Ascending aorta (tissue), 2 donors: ENCODE measurements at regions not wholly inside any gene's neighbourhood (a gene's known extent, or its start where the extent isn't known, plus 50 kb on each side); places are given as distances from the start of the nearest gene placed in this dataset.

ENCODE experiments used
- DNase-seq, 2 donors: peaks; one replicate each; pipeline ENCODE4 v3.0.0-alpha.2; 2019; ENCODE audit warnings: low spot score in 2 of 2
- H3K27ac ChIP-seq, 2 donors: fragments of 200-600 bp; sonication (generic); one replicate each; pipeline ENCODE4 v1.5.1; 2016 to 2017; ENCODE audit warnings: mild to moderate bottlenecking in 1 of 2
- H3K27me3 ChIP-seq: fragments of 200-600 bp; sonication (generic); one replicate; pipeline ENCODE4 v1.5.1; 2017
- H3K36me3 ChIP-seq, 2 donors: fragments of 200-600 bp; sonication (generic); one replicate each; pipeline ENCODE4 v1.5.1; 2016
- H3K4me1 ChIP-seq, 2 donors: fragments of 200-600 bp; sonication (generic); one replicate each; pipeline ENCODE4 v1.5.1; 2016 to 2017; ENCODE audit warnings: mild to moderate bottlenecking in 1 of 2
- H3K4me3 ChIP-seq, 2 donors: fragments of 200-600 bp; sonication (generic); one replicate each; pipeline ENCODE4 v1.5.1; 2016 to 2017; ENCODE audit warnings: mild to moderate bottlenecking in 1 of 2
- H3K9me3 ChIP-seq, 2 donors: fragments of 200-600 bp; sonication (generic); one replicate each; pipeline ENCODE4 v1.5.1; 2016
- intact Hi-C: fragments of 100-400 bp; cut with DNase I; formaldehyde crosslinking; loops from one replicate; pipeline ENCODE4 v1.15.1; 2023
- TF ChIP-seq, protein P1 (sequence below), 3 experiments: fragments of 200-600 bp in 2 of 3; fragments of 450-650 bp in 1 of 3; sonication (generic) in 2 of 3; IDR thresholded peaks; one replicate each; pipeline ENCODE4 v1.5.1; 2016 to 2019; ENCODE audit warnings: antibody characterized with exemption in 3 of 3, mild to moderate bottlenecking in 1 of 3, moderate library complexity in 1 of 3

- Histone ChIP-seq H3K4me3 (peak overlapping the region; percentile 49 to 64), H3K27ac (no peak overlapping the region), H3K4me1 (no peaks in the 10 kb centered on the region), H3K9me3 (no peaks in the 10 kb centered on the region), H3K27me3 (no peaks in the 10 kb centered on the region), H3K36me3 (no peaks in the 10 kb centered on the region)
- TF ChIP-seq, protein P1, sequence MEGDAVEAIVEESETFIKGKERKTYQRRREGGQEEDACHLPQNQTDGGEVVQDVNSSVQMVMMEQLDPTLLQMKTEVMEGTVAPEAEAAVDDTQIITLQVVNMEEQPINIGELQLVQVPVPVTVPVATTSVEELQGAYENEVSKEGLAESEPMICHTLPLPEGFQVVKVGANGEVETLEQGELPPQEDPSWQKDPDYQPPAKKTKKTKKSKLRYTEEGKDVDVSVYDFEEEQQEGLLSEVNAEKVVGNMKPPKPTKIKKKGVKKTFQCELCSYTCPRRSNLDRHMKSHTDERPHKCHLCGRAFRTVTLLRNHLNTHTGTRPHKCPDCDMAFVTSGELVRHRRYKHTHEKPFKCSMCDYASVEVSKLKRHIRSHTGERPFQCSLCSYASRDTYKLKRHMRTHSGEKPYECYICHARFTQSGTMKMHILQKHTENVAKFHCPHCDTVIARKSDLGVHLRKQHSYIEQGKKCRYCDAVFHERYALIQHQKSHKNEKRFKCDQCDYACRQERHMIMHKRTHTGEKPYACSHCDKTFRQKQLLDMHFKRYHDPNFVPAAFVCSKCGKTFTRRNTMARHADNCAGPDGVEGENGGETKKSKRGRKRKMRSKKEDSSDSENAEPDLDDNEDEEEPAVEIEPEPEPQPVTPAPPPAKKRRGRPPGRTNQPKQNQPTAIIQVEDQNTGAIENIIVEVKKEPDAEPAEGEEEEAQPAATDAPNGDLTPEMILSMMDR (IDR thresholded peaks at IDR 0.05) = peak; percentile 77 to 94 (median 86)
- intact Hi-C loops = loop anchor here (1.0 to 10.0 kb wide), 2 partner anchors 110 to 215 kb away; no protein-coding TSS in a partner anchor
- peak; percentile 23 to 86 for DNase-seq
Measured at GRCh38 chr13:95404141-95404882, 103.1 kb upstream of the ABCC4 start.

- intact Hi-C loops = loop anchor here (10.0 kb wide), 1 partner anchor 111 kb away; no protein-coding TSS in a partner anchor
- Histone ChIP-seq H3K9me3 (no peaks in the 10 kb centered on the region), H3K27me3 (no peaks in the 10 kb centered on the region), H3K36me3 (no peaks in the 10 kb centered on the region), H3K4me3 (no peak overlapping the region), H3K27ac (no peak overlapping the region), H3K4me1 (no peaks in the 10 kb centered on the region)
- TF ChIP-seq, protein P1 (IDR thresholded peaks at IDR 0.05) = no peak
- no peak for DNase-seq
Measured at GRCh38 chr13:95406176-95406575, 104.9 kb upstream of the ABCC4 start.

DNA sequence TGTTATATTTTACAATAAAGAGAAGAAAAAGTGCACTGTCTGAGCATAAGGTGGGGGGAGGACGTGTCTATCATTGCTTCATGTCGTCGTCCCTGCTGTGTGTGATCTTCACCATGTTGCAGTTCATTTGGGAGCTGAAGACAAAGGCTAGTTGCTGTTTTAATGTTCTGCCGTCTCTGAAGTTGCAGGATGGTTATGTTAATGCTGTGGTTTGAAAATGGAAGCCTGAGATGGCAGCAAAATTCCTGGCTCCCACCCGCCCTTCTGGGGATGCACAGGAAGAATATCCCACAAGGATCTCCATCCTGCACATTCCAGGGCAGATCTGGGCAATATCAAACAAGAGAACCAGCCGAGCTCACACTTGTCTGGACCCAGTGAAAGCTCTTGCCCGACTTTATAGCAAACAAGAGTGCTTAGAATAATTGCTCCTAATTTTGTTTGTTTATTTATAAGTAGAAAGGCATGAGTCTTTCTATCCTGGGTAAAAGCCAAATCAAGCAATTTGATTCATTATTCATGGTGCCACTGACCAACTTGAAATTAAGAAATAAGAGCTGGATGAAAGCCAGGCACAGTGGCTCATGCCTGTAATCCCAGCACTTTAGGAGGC is 110.3 kb upstream of the ABCC4 start:
- intact Hi-C loops = no loop called here
- TF ChIP-seq, protein P1 (IDR thresholded peaks at IDR 0.05) = no peak
- H3K36me3 ChIP-seq = no peaks in the 10 kb centered on the region

GRCh38 chr13:95418946-95419345 is 117.7 kb upstream of the ABCC4 start:
- no peak for DNase-seq
- Histone ChIP-seq H3K36me3 (no peaks in the 10 kb centered on the region), H3K27me3 (no peaks in the 10 kb centered on the region), H3K9me3 (no peaks in the 10 kb centered on the region), H3K4me1 (no peaks in the 10 kb centered on the region), H3K4me3 (no peak overlapping the region), H3K27ac (no peak overlapping the region)
- intact Hi-C loops = no loop called here
- TF ChIP-seq, protein P1 (IDR thresholded peaks at IDR 0.05) = no peak

More for the DNA sequence above, 110.3 kb upstream of the ABCC4 start:
- H3K27me3 ChIP-seq = no peaks in the 10 kb centered on the region
- H3K4me1 ChIP-seq = no peaks in the 10 kb centered on the region
- no peak overlapping the region for H3K4me3 ChIP-seq
- H3K27ac ChIP-seq = no peak overlapping the region
- H3K9me3 ChIP-seq = no peaks in the 10 kb centered on the region
- no peak for DNase-seq

GRCh38 chr13:95420501-95420900 is 119.2 kb upstream of the ABCC4 start:
- H3K4me1 ChIP-seq = no peaks in the 10 kb centered on the region
- TF ChIP-seq, protein P1 (IDR thresholded peaks at IDR 0.05) = no peak
- DNase-seq = no peak
- intact Hi-C loops = no loop called here
- H3K27me3 ChIP-seq = no peaks in the 10 kb centered on the region
- H3K9me3 ChIP-seq = no peaks in the 10 kb centered on the region
- no peaks in the 10 kb centered on the region for H3K36me3 ChIP-seq
- H3K4me3 ChIP-seq = no peak overlapping the region
- H3K27ac ChIP-seq = no peak overlapping the region
